ENCODE measurements at regions not wholly inside any gene's neighbourhood (a gene's known extent, or its start where the extent isn't known, plus 50 kb on each side); places are given as distances from the start of the nearest gene placed in this dataset.

DNA sequence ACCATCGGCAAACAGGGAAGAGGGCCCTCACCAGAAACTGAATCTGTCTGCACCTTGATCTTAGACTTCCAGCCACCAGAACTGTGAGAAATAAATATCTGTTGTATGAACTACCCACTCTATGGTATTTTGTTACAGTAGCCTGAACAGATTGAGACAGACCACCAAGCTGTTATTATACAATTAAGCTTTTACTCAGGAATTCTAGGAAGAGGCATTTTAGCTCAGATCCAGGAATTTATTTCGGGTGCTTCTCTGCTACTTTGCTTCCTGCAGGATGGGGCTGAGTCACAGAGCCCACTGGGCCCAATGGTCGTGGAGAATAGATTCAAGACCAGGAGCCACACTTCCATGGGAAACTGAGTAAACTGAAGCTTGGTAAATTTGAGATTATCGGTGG is 145.5 kb upstream of the PFN2 start:
- no peak for DNase-seq

DNA sequence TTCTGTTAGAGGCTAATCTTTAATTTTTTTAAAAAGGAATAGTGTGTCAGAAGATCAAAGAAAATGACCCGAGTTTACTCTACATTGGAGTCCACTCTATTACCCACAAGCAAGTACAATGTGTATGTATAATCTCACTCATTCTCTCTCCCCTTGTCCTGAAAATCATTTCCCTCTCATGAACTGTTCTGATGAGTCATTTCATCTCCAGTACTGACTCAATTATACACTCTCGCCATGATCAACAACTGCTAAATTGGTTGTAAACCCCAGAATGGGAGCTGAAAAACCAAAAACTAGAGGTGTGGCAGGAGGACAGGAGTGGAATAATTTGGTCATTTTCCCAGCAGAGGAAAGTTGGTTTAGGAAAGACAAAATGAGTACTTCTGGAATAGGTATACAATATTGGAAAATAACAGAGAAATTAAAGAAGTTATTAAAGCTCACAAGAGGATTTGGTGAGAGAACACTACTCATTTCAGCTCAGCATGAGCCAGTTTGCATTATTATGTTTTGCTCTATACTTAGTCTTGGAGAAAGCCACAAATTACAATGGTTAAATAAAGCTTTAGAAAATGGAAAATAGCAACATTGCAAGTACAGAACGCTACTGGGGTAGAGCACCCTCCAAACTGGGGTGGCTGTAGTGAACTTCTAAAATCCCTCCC is 144.3 kb upstream of the PFN2 start:
- no peak for DNase-seq

DNA sequence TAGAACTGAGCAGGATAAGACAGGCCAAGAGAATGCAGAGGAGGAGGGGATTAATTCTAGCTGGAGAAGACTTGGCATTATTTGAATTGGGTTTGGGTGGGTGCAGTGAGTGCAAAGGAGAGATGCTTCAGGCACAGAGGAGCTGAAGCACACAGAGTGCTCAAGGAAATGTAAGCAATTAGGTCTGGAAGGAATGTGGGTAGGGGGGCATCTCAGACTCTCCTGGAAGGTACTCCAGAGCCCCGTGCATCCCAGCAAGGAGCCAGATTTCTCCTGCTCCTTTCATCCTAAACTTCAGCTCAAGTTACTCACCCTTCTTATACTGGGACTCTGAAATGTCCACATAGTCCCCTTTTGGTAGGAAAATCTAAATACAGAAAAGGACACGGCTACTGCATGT is 143.6 kb upstream of the PFN2 start:
- no peak for DNase-seq

DNA sequence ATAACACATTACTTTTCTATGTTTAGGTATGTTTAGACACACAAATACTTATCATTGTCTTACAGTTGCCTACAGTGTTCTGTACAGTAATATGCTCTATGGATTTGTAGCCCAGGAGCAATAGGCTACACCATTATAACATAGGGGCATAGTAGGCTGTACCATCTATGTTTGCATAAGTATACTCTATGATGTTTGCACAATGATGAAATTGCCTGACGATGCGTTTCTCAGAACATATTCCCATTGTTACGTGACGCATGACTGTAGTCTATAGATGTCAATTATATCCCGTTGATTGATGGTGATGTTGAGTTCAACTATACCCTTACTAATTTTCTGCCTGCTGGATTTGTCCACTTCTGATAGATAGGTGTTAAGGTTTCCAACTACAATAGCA is 139.4 kb upstream of the PFN2 start:
- no peak for DNase-seq

DNA sequence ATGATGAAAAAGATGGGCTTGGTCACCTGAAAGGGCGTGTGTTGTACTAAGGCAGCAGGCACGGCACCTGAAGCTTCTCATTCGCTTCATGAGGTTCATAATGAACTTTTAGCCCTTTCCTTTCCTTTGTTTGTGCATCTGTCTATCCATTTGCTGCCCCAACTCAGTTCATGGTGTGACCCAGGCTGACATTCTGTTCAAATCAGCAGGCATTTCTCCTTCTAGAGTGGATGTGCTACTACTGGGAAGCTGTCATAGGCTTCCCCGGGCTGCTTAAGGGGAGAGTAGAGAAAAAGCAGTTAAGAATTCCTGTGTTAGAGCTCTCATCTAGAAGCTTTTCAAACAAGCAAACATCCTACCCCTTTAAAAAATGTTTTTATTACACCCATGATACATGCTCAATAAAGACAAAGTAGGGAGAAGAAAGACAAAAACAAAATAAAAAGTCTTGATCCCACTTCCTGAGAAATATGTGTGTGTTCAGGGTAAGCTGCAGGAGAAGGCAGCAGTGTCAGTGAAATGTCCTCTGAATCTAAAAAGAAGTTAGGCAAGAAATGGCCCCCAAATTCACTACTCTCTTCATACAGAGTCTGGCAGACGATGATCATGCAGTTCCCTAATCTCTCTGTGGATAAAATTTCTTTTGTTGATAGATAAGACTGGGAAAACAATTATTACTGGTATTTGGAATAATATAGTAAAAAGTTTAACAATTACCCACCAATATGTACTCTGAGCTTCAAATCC is 136.9 kb upstream of the PFN2 start:
- no peak for DNase-seq

DNA sequence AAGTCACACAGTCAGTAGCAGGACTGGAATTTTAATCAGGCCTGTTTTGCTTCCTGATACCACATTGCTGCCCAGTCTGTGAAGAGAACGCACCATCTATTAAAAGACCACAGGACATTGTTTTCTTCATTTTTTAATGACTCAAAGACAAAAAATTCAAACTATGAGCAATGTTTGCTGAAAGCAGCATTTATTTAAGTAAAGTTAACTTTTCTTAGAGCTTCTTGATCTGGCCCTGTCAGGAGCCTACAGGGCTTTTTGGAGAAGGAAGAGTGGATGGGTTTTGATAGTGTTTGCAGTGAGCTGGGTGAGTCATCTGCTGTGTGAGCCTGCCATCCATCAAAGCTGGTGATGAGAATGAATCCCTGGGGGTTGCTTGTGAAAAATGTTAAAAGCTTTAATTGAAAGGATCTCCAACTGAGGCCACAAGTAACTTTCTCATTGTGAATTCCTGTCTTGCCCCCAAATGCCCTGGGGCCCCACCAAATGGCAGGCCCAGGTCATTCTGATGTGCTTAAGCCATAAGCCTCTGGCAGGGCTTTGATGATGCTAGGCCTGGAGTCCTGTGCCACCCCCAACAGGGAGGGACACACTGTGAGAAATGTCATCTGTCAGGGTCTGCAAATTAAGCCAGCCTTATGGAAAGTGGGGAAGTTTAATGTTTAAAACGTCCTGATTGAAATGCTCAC is 136.2 kb upstream of the PFN2 start:
- DNase-seq, result no peak

DNA sequence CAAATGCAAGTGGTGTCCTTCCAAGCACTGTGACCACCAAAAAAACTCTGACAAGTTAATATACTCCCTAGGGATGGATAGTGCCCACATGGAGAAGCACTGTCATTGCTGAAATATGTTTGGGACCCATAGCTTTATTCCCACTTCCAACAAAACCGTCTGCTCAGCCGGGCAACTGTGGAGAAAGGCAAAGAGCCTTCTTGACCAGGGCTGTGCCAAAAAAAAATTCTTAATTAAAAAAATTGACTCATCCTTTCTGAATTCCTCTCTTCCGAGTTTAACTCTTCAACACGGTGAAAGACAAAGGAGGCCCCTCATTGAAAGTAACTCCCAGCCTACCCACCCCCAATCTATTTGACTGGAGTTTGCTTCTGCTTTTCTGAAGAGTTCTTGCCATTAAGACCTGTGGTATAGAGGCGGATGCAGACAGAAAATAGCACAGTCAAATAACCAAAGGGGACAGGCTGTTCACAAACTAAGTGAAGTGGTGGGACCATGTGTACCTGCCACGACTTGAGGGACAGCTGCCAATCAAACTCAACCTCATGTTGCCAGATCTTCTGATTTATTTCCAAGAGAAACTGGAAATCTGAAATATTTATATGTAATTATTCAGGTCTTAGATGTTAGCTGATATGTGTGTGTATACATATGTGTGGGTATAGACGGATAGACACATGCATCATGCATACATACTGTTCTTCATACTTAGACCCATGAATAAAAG is 135.4 kb upstream of the PFN2 start:
- no peak for DNase-seq

DNA sequence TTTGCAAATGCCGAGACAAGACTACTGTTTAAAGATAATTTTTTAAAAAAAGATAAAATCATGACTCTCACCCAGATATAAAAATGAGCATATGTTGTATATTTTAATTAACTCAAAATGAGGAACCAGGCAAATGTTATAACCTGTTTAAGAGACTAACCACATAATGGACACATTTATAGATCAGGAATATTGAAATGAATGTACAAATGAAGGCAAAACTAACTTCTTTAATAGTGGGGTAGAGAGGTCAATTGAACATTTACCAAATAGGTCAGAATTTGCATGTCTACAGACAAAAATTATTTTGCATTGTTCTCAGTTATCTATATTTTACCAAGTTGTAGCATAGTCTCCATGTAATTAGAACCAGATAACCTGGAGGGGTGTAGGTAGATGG is 134.3 kb upstream of the PFN2 start:
- no peak for DNase-seq

DNA sequence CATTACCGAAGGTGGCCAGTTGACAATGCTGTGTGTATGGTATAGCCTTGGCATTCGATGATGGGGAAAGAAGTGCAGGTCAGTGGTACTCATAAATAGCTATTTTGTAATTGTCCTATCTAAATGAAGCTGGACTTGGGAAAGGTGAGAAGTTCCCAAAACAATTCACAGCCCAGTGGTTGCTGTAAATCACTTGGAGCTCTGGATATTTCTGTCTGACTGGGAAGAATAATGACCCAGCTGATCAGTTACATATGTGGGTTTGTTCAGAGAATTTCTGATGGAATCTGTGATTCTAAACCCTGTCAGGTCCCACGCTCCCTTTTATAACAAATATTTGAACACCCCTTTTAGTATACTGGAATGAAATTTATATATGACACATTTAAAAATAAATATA is 133.9 kb upstream of the PFN2 start:
- no peak for DNase-seq

DNA sequence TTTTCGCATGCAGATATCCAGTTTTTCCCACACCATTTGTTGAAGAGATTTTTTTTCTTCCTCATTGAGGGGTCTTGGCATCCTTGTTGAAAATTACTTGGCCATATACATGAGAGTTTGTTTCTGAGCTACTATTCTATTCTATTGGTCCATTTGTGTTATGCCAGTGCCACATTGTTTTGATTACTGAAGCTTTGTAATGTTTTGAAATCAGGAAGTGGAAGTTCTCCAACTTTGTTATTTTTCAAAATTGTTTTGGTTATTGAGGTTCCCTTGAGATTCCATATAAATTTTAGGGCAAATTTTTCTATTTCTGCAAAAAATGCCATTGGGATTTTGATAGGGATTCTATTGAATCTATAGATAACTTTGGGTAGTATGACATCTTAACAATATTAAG is 130.3 kb upstream of the PFN2 start:
- no peak for DNase-seq

DNA sequence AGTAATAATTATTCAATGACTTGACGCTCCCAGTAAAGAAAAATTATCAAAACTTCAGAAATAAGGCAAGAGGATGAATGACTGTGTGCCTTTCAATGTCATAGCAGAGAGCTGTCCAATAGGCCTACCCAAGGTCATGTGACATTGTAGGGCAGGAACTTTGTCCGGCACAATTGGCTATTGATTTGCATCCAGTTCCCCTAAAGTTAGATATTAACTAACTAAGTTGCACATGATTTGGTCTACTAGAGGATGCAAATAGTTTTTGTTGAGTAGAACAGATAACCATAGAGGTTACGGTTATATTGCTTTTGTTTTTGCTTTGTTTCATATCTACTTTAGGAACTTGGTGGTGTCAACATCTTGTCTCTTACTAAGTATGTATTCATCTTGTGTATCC is 127.9 kb upstream of the PFN2 start:
- DNase-seq, result no peak

DNA sequence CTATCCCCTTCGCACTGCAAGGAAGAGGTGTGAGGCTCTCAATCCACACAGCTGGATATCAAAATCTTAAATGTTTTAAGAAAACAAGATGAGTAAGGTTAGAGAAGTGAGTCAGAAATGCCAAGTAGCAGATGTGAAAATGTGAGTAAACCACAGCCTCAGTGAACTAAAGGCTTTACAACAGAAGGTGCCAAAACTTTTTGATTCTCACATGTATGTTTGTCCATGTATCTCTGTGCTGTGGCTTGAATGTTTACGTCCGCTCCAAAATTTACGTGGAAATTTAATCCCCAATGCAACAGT is 126.8 kb upstream of the PFN2 start:
- no peak for DNase-seq

DNA sequence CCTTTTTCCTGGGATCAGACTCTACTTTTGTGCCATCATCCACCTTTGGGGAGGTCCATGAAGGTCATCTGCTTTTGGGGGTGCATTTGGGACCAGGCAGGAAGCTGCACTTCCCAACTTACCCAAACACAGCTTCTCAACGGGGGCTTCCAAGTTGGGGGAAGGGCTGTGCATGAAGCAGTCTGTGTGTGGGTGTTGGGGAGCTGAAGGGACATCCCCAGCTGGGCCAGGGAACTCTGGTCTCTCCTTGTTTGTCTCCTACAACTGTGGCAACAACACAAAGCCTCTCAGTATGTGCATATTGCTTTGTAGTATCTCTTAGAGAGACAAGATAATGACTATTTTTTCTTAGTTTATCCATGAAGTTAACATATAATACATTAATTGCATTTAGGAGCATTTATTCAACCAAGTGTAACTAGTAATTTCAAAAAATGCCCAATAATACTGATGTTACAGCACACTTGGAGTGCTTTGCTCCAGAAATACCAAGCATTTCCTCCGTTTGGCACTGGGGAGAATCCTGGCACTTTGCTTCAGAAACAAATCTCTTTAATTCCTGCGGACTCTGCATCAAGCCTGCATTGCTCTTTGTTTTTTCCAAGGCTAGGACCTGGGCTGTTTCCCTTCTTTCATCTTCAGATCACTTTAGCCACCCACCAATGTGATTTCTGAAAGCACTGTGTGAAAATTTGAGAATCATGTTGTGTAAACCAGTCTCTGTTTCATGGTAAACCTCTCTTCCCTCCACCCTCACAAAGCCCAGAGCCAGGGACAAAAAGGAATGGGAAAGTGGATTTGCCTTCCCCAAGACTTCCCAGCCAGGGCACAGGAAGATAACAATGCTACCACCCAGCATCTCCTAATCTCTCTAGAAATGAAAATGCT is 126.2 kb upstream of the PFN2 start:
- DNase-seq, result no peak

DNA sequence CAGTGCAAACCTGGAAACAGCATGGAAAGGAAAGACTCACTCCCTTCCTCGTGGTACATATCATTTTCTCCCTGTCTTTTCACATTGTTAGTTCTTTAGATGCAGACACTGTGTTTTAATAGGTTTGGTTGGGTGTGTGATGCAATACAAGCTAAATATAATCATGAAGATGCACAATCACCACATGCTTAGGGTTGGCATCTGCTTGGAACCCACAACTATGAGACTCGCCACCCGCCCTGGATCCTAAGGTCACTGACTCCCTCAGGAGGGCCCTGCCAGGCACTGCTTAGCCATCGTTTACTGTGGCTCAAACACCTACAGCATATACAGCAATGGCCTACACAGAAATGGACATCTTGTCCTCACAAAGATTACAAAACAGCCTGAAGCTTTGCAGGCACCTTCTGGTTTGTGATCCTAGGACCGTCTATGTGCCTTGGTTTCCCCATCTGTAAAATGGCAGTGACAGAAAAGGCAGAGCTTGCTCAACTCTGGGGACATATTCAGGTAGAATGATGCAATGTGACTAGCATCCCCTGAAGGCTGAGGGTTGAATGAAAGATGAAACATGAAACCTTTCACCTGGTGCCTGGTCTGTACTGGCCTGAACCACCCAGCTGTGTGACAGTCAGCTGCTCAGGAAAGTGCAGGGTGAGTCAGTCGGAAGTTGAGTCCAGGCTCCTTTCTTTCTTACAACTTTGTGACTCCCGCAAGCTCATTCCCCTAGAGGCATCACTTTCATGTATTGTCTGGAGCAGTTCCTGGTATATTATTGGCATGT is 123.6 kb upstream of the PFN2 start:
- DNase-seq, result no peak

DNA sequence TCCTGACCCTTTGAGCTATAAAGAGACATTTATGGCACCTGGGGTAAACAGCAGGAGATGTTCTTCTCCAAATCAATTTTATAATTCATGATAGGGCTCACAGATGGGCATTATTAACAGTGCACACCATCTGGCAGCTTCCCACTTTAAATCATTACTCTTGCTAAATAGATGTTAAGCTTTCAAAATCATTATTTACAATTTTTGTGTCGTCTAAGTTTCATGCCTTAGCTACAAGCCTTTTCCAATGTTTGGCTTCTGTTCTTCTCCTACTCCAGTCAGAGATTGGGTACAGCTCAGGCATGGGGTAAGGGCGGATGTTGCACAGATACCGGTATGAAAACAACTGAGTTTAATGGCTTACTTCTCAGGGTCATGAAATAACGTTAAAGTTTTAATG is 120.9 kb upstream of the PFN2 start:
- no peak for DNase-seq

DNA sequence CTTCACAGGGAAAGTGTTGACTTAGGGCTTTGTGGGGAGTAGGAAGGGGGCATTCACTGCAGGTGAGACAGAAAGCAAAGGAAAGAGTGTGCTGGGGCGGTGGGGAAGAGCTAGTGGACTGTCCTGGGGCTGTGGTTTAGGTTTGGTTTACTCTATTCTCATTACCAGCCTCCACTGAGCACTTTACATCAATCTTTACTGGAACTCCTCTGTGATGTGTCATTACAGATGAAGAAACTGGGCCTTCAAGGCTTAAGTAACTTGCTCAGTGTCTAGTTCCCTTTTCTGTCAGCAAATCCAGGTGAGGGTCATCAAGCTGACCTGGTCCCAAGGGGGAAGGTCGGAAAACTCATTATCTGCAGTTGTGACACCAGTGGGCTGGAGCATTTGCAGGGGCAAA is 120.2 kb upstream of the PFN2 start:
- no peak for DNase-seq

DNA sequence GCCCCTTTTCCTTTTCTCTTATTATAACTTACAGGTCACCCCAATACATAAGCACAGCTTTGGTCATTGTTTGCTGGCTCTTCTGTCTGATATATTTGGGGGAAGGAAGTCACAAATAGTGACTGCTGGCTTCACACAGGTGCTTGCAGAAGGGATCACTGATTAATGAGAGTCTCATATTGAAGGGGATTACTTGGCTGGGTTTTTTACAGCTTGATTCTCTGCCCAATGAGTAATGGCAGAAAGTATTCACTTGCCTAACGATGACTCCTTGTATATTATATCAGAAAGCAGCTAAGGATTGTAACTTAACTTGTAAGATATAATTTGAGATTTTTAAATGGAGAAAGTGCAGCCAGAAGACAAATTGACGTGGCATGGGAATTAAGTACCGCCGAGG is 119.3 kb upstream of the PFN2 start:
- no peak for DNase-seq

DNA sequence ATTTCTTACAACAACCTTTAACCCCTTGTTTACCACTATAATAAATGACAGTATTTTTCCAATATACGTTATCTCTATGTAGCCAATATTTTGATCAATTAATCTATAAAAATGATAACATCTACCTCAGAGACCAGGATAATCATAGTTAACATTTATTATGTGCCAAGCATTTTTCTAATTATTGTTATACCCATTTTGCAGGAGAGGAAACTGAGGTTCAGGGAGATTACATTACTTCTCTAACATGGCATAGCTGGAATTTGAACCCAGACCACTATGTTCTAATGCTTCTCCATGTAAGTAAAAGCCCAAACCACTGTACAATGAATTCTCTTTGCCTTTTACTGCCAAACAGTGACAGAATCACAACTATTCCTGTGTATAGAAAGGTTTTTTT is 113.4 kb upstream of the PFN2 start:
- DNase-seq, result no peak

DNA sequence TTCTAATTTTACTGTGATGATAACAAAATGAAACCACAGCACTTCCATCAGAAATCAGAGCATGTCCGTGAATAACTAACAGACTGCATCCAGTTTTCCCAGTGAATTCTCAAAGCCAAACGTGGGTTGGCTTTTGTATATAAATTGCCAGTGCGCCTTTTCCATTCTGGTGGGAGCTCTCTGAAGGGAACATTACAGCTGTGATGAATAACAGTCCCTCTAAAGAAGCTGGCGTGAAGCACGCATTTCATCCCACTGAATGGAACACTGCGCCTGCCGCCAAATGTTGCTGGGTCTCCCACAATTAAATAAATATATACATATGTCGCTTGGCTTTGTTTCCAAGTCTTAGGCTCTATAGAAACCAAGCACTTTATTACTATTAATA is 113.0 kb upstream of the PFN2 start:
- DNase-seq, result no peak

DNA sequence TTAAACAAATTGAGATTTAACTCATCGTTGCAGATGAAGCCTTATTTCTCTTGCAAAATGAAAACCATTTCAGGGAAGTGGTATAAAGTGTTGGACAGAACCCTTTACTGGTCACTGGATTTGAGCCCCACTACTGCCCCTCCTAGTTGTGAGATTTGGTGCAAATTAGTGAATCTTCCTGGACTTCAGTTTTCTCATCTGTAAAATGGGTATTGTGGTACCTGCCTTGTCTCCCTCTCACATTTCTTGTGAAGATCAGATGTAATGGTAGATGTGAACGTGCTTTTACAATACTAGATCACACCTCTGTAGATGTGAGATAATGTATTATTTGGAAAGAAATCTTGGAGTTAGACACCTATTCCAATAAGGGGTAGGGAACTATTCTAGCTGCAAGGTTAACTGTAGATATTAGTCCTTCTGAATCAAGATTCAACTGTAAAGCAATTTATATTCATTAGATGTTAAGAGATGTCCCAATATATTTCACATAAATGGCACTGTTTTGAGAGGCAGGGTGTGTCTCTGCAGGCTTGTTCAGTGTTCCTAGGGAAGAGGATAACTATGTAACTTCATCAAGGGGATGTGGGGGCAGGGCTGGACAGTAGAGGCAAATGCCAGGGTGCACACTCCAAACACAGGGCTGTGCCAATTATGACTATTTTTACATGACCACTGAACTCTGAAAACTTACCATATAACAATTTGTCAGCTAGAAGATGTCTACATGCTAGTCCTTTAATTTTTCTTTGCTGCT is 112.4 kb upstream of the PFN2 start:
- no peak for DNase-seq

DNA sequence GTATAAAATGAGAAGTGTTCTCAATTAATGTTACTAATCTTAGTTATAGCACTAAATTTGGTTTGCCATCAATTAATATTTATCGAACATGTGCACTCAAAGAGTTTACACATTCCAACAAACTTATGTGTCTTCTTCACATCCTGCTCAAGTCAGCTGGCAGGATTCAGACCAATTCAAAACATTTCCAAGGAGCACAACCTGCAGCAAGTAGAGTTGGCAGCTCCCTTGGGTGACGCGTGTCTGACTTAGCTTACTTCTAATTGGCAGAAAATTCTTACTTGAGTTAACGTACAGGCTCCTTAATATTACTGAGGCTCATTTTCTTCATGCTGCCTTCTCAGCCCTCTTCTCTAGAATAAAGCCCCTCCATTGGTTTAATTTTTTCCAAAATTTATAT is 110.4 kb upstream of the PFN2 start:
- DNase-seq, result no peak
